Panc1 (cell line): ENCODE measurements at regions not wholly inside any gene's neighbourhood (a gene's known extent, or its start where the extent isn't known, plus 50 kb on each side); places are given as distances from the start of the nearest gene placed in this dataset.

Experiments
- POLR2AphosphoS5 ChIP-seq: IDR thresholded peaks from 2 replicates; pipeline ENCODE4 v1.6.1; 2012; ENCODE audit warnings: mild to moderate bottlenecking, low read depth, low read length, moderate library complexity
- SIN3A ChIP-seq: IDR thresholded peaks from 2 replicates; pipeline ENCODE4 v1.6.1; 2012; ENCODE audit warnings: low read depth, mild to moderate bottlenecking, low read length, moderate library complexity, borderline replicate concordance; ENCODE audit not compliant: insufficient read depth
- TF ChIP-seq, protein P1 (sequence below): fragments of 450-650 bp; IDR thresholded peaks from 2 replicates; pipeline ENCODE4 v1.5.1; 2017; ENCODE audit warnings: mild to moderate bottlenecking
- TF ChIP-seq, protein P2 (sequence below), 2 experiments: IDR thresholded peaks; 2 replicates each; pipeline ENCODE4 v1.6.1; 2011 to 2012; ENCODE audit warnings: low read depth in 2 of 2, control low read depth in 1 of 2, low read length in 1 of 2, mild to moderate bottlenecking in 1 of 2, moderate library complexity in 1 of 2; ENCODE audit not compliant: insufficient read depth in 1 of 2

DNA sequence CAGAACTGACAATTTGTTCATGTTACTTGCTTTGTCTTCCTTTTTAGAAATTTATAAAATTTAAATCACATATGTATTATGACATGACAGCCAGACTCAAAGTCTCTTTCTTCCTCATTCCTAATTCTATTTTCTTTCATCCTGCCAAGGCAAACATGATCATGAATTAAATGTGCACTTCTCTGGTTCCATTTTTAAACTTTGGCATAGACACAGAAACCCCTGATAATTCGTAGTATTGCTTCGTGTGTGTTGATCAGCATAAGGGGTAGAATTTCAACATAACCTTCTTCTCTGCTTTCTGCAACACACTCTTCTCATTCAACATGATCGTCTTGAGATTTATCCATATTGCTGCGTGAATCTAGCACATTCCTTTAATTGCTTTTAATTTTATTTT is 156.5 kb downstream of the AIPL1 start:
- TF ChIP-seq SIN3A (no peak), POLR2AphosphoS5 (no peak)
- TF ChIP-seq, protein P1, sequence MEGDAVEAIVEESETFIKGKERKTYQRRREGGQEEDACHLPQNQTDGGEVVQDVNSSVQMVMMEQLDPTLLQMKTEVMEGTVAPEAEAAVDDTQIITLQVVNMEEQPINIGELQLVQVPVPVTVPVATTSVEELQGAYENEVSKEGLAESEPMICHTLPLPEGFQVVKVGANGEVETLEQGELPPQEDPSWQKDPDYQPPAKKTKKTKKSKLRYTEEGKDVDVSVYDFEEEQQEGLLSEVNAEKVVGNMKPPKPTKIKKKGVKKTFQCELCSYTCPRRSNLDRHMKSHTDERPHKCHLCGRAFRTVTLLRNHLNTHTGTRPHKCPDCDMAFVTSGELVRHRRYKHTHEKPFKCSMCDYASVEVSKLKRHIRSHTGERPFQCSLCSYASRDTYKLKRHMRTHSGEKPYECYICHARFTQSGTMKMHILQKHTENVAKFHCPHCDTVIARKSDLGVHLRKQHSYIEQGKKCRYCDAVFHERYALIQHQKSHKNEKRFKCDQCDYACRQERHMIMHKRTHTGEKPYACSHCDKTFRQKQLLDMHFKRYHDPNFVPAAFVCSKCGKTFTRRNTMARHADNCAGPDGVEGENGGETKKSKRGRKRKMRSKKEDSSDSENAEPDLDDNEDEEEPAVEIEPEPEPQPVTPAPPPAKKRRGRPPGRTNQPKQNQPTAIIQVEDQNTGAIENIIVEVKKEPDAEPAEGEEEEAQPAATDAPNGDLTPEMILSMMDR, result no peak
- TF ChIP-seq, protein P2, sequence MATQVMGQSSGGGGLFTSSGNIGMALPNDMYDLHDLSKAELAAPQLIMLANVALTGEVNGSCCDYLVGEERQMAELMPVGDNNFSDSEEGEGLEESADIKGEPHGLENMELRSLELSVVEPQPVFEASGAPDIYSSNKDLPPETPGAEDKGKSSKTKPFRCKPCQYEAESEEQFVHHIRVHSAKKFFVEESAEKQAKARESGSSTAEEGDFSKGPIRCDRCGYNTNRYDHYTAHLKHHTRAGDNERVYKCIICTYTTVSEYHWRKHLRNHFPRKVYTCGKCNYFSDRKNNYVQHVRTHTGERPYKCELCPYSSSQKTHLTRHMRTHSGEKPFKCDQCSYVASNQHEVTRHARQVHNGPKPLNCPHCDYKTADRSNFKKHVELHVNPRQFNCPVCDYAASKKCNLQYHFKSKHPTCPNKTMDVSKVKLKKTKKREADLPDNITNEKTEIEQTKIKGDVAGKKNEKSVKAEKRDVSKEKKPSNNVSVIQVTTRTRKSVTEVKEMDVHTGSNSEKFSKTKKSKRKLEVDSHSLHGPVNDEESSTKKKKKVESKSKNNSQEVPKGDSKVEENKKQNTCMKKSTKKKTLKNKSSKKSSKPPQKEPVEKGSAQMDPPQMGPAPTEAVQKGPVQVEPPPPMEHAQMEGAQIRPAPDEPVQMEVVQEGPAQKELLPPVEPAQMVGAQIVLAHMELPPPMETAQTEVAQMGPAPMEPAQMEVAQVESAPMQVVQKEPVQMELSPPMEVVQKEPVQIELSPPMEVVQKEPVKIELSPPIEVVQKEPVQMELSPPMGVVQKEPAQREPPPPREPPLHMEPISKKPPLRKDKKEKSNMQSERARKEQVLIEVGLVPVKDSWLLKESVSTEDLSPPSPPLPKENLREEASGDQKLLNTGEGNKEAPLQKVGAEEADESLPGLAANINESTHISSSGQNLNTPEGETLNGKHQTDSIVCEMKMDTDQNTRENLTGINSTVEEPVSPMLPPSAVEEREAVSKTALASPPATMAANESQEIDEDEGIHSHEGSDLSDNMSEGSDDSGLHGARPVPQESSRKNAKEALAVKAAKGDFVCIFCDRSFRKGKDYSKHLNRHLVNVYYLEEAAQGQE (IDR thresholded peaks at IDR 0.05; ENCODE audit: insufficient read depth in 1 of 2, low read depth in 2 of 2, low read length in 1 of 2), result no peak
